GM18508 (cell line): ENCODE measurements at regions not wholly inside any gene's neighbourhood (a gene's known extent, or its start where the extent isn't known, plus 50 kb on each side); places are given as distances from the start of the nearest gene placed in this dataset.

Source experiments
- ATAC-seq: cut with Tn5 transposase; IDR thresholded peaks from one replicate; pipeline ENCODE4 v1.9.1; 2021; ENCODE audit warnings: moderate number of reproducible peaks; ENCODE audit not compliant: insufficient read depth, unreplicated experiment

GRCh38 chr3:28933337-28933736 lies 347.5 kb upstream of the RBMS3 start:
- no peak for ATAC-seq

GRCh38 chr3:28934126-28934813 lies 346.6 kb upstream of the RBMS3 start:
- ATAC-seq: no peak

GRCh38 chr3:28935146-28935545 lies 345.7 kb upstream of the RBMS3 start:
- ATAC-seq: no peak

GRCh38 chr3:28936154-28936553 lies 344.7 kb upstream of the RBMS3 start:
- ATAC-seq: no peak

- peak; percentile 44 for ATAC-seq
Measured at GRCh38 chr3:28940530-28940929, 340.3 kb upstream of the RBMS3 start.

- no peak for ATAC-seq
Measured at GRCh38 chr3:28940994-28941393, 339.9 kb upstream of the RBMS3 start.

- no peak for ATAC-seq
Measured at GRCh38 chr3:28947061-28947460, 333.8 kb upstream of the RBMS3 start.

GRCh38 chr3:28947751-28948150 lies 333.1 kb upstream of the RBMS3 start:
- ATAC-seq: no peak

GRCh38 chr3:28948685-28949084 lies 332.2 kb upstream of the RBMS3 start:
- ATAC-seq: no peak

- ATAC-seq: no peak
Measured at GRCh38 chr3:28949580-28949979, 331.3 kb upstream of the RBMS3 start.

GRCh38 chr3:28950614-28951013 lies 330.3 kb upstream of the RBMS3 start:
- no peak for ATAC-seq

GRCh38 chr3:28951772-28952556 lies 328.9 kb upstream of the RBMS3 start:
- ATAC-seq: no peak

GRCh38 chr3:28958656-28959055 lies 322.2 kb upstream of the RBMS3 start:
- no peak for ATAC-seq

- ATAC-seq: no peak
Measured at GRCh38 chr3:28971156-28971555, 309.7 kb upstream of the RBMS3 start.

- ATAC-seq: no peak
Measured at GRCh38 chr3:28972921-28973320, 307.9 kb upstream of the RBMS3 start.

GRCh38 chr3:28973609-28974008 lies 307.3 kb upstream of the RBMS3 start:
- ATAC-seq: no peak

GRCh38 chr3:28978092-28978491 lies 302.8 kb upstream of the RBMS3 start:
- no peak for ATAC-seq

GRCh38 chr3:28980131-28980530 lies 300.7 kb upstream of the RBMS3 start:
- no peak for ATAC-seq

- no peak for ATAC-seq
Measured at GRCh38 chr3:28980631-28981030, 300.2 kb upstream of the RBMS3 start.

GRCh38 chr3:28982906-28983305 lies 298.0 kb upstream of the RBMS3 start:
- ATAC-seq: peak; percentile 81

- ATAC-seq: no peak
Measured at GRCh38 chr3:28986922-28987321, 293.9 kb upstream of the RBMS3 start.

GRCh38 chr3:28989646-28990089 lies 291.2 kb upstream of the RBMS3 start:
- peak; percentile 93 for ATAC-seq
